GM23248 (cell line): ENCODE measurements at regions not wholly inside any gene's neighbourhood (a gene's known extent, or its start where the extent isn't known, plus 50 kb on each side); places are given as distances from the start of the nearest gene placed in this dataset.
A peak's percentile ranks its signal among the peaks of the same experiment; 100 is the strongest.

ENCODE experiments used
- DNase-seq: peaks from one replicate; pipeline ENCODE4 v3.0.0-alpha.2; 2015
- H2AFZ ChIP-seq: fragments of 200-600 bp; sonication (generic); 2 replicates; pipeline ENCODE4 v1.6.1; 2016; ENCODE audit warnings: antibody characterized with exemption
- H3F3A ChIP-seq: fragments of 200-600 bp; sonication (generic); 2 replicates; pipeline ENCODE4 v1.6.1; 2016; ENCODE audit warnings: mild to moderate bottlenecking, antibody characterized with exemption, mixed run types; ENCODE audit not compliant: insufficient read depth
- H3K27ac ChIP-seq: fragments of 200-600 bp; sonication (generic); 2 replicates; pipeline ENCODE4 v1.5.1; 2016; ENCODE audit warnings: mild to moderate bottlenecking
- H3K27me3 ChIP-seq: fragments of 200-600 bp; sonication (generic); replicated peaks from 2 replicates; pipeline ENCODE4 v1.6.1; 2016; ENCODE audit warnings: mild to moderate bottlenecking; ENCODE audit not compliant: insufficient read depth
- H3K36me3 ChIP-seq: fragments of 200-600 bp; sonication (generic); 2 replicates; pipeline ENCODE4 v1.6.1; 2016; ENCODE audit warnings: low read depth, mild to moderate bottlenecking
- H3K4me1 ChIP-seq: fragments of 200-600 bp; sonication (generic); 2 replicates; pipeline ENCODE4 v1.6.1; 2016; ENCODE audit warnings: mild to moderate bottlenecking; ENCODE audit not compliant: insufficient read depth
- H3K4me2 ChIP-seq: fragments of 200-600 bp; sonication (generic); one replicate; pipeline ENCODE4 v1.6.1; 2016; ENCODE audit warnings: mild to moderate bottlenecking; ENCODE audit not compliant: unreplicated experiment
- H3K4me3 ChIP-seq: fragments of 200-600 bp; sonication (generic); 2 replicates; pipeline ENCODE4 v1.5.1; 2016; ENCODE audit warnings: mild to moderate bottlenecking
- H3K79me2 ChIP-seq: fragments of 200-600 bp; sonication (generic); 2 replicates; pipeline ENCODE4 v1.6.1; 2016; ENCODE audit warnings: mild to moderate bottlenecking; ENCODE audit not compliant: insufficient read depth
- H3K9ac ChIP-seq: fragments of 200-600 bp; sonication (generic); 2 replicates; pipeline ENCODE4 v1.6.1; 2016; ENCODE audit warnings: mild to moderate bottlenecking
- H3K9me2 ChIP-seq: fragments of 200-600 bp; sonication (generic); 2 replicates; pipeline ENCODE4 v1.6.1; 2016; ENCODE audit warnings: mixed run types, mild to moderate bottlenecking, moderate library complexity; ENCODE audit not compliant: insufficient read depth
- H3K9me3 ChIP-seq: fragments of 200-600 bp; sonication (generic); one replicate; pipeline ENCODE4 v1.6.1; 2017; ENCODE audit warnings: low read depth
- H4K20me1 ChIP-seq: fragments of 200-600 bp; sonication (generic); 2 replicates; pipeline ENCODE4 v1.6.0; 2016; ENCODE audit not compliant: insufficient read depth
- EZH2 ChIP-seq: fragments of 200-600 bp; sonication (generic); IDR thresholded peaks from 2 replicates; pipeline ENCODE4 v1.6.1; 2018; ENCODE audit warnings: antibody characterized with exemption, mild to moderate bottlenecking; ENCODE audit not compliant: insufficient read depth, poor library complexity, severe bottlenecking
- EZH2phosphoT487 ChIP-seq: fragments of 200-600 bp; sonication (generic); IDR thresholded peaks from 2 replicates; pipeline ENCODE4 v1.6.1; 2018; ENCODE audit warnings: antibody characterized with exemption, moderate library complexity, mild to moderate bottlenecking, low read depth; ENCODE audit not compliant: insufficient read depth
- WGBS, 2 experiments: methylation state at CpG; one replicate each; pipeline ENCODE4 v1.1.6; 2015 to 2017; ENCODE audit warnings: low lambda C conversion rate in 2 of 2, low coverage in 1 of 2; ENCODE audit errors: missing lambda C conversion rate in 2 of 2; 5-methylcytosine and 5-hydroxymethylcytosine counted together
- in situ Hi-C: fragments of 300-500 bp; cut with MboI; formaldehyde crosslinking; loops from 2 replicates; pipeline ENCODE4 v1.15.0; 2020

DNA sequence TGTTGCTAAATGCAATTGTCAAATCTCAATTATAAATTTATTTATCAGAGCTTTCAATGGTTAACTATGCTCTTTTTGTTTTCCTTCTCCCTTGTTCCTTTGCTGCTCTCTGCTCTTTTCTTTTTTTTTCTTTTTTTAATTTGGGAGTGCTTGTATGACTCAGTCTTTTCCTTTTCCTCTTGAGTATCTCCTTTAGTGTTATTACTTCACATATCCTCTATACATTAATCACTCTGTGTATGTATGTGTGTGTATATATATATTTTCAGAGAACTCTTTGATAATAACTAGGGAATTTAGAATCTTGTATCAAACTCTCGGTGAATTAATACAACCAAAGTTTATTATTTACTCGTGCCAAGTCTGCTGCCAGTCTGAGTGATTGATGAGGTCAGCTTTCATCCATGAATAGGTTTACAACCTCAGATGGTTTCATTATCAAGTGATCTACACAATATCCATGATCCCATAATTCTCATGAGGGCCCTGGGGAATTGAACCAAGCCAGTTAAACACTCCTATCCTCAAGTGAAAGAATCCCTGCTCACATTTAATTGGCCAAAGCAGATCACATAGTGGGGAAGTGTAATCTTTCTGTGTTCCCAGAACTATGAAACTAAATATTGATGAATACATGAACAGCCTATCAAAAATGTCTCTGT lies 743.4 kb upstream of the CNTN5 start:
- Histone ChIP-seq H3K27me3 (no peaks in the 10 kb centered on the region), H3K4me3 (no peak overlapping the region), H4K20me1 (no peaks in the 10 kb centered on the region), H3K27ac (no peak overlapping the region), H2AFZ (no peak overlapping the region), H3K79me2 (no peaks in the 10 kb centered on the region), H3F3A (no peaks in the 10 kb centered on the region), H3K9ac (no peak overlapping the region), H3K4me1 (no peaks in the 10 kb centered on the region), H3K9me2 (no peaks in the 10 kb centered on the region), H3K4me2 (no peak overlapping the region), H3K9me3 (no peaks in the 10 kb centered on the region), H3K36me3 (no peaks in the 10 kb centered on the region)
- no peak for DNase-seq
- no peak for TF ChIP-seq EZH2
- TF ChIP-seq EZH2phosphoT487: no peak
- in situ Hi-C loops: no loop called here
- 11 to 24% methylated on average over 2 of the region's 2 CpGs for WGBS, 2 experiments

DNA sequence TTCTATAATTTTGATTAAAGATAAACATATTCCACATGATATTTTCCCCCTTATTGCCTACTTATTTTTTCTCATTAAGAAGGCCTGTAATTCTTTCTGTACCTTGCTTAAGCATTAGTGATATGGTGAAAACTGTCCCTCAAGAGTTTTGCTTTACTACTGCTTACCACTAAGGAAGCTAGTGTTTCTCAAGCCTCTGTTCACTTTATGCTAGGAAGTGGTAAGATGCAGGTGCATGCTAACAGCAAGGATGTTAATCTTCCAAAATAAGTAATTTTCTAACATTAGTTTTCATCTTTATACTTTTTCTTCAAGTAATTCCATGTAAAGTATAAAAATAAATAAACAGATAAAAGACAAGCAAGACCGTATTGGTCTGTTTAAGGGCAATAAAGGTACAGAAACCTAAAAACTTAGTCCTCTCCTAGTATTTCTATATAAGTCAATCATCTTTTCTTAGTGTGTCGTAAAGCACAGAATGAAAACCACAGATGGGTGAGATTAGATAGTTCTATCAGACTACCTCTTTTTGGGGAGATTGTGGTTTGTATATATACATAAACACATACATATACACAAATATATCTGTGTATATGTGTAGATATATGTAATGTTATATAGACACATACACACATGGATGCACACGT lies 731.0 kb upstream of the CNTN5 start:
- no peak overlapping the region for H3K27ac ChIP-seq
- no peak for DNase-seq
- no peaks in the 10 kb centered on the region for H3K9me2 ChIP-seq
- no peaks in the 10 kb centered on the region for H4K20me1 ChIP-seq
- TF ChIP-seq EZH2phosphoT487 (no peak), EZH2 (no peak)
- H3K9ac ChIP-seq: no peak overlapping the region
- no peaks in the 10 kb centered on the region for H3K36me3 ChIP-seq
- H3K79me2 ChIP-seq: no peaks in the 10 kb centered on the region
- 25 to 27% methylated on average over 3 of the region's 3 CpGs for WGBS, 2 experiments
- H3K4me2 ChIP-seq: no peak overlapping the region
- no peaks in the 10 kb centered on the region for H3F3A ChIP-seq
- no peak overlapping the region for H2AFZ ChIP-seq
- H3K4me3 ChIP-seq: no peak overlapping the region
- H3K27me3 ChIP-seq: no peaks in the 10 kb centered on the region
- H3K4me1 ChIP-seq: no peaks in the 10 kb centered on the region
- no peaks in the 10 kb centered on the region for H3K9me3 ChIP-seq
- in situ Hi-C loops: no loop called here

DNA sequence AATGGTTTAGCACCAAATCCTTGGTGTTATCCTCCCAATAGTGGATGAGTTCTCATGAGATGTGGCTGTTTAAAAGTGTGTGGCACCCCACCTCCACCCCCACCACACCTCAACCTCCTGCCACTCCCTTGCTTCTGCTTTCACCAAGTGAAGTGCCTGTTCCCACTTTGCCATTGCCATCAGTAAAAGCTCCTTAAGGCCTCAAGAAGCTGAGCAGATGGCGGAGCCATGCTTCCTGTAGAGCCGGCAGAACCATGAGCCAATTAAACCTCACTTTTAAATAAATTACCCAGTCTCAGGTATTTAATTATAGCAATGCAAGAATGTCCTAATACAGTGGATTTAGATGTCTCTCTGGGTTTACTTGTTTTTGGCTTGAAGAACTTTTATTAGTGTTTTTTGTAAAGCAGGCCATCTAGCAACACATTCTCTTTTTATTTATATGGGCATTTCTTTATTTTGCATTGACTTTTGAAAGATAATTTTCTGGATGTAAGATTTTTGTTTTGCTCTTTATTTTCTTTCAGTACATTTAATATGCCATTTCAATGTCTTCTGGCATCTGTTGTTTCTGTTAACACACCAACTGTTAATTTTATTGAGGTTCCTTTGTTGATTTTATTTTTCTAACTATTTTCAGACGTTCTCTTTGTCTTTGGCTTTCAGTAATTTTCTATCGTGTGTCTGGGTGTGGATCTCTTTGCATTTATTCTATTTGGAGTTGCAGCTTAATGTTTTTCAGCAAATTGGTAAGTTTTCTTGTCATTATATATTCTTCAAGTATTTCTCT lies 724.5 kb upstream of the CNTN5 start:
- no peak for TF ChIP-seq EZH2
- TF ChIP-seq EZH2phosphoT487: no peak
- in situ Hi-C loops: no loop called here
- no peaks in the 10 kb centered on the region for H4K20me1 ChIP-seq
- H3K9me3 ChIP-seq: no peaks in the 10 kb centered on the region
- H3K4me2 ChIP-seq: no peak overlapping the region
- H3K27ac ChIP-seq: no peak overlapping the region
- H3F3A ChIP-seq: no peaks in the 10 kb centered on the region
- 11 to 17% methylated on average over 4 of the region's 4 CpGs for WGBS, 2 experiments
- H3K4me3 ChIP-seq: no peak overlapping the region
- H3K9me2 ChIP-seq: no peaks in the 10 kb centered on the region
- no peak overlapping the region for H3K9ac ChIP-seq
- no peaks in the 10 kb centered on the region for H3K79me2 ChIP-seq
- H2AFZ ChIP-seq: no peak overlapping the region
- no peaks in the 10 kb centered on the region for H3K36me3 ChIP-seq
- DNase-seq: no peak
- no peaks in the 10 kb centered on the region for H3K4me1 ChIP-seq
- H3K27me3 ChIP-seq: no peaks in the 10 kb centered on the region

GRCh38 chr11:98300719-98301118 lies 720.0 kb upstream of the CNTN5 start:
- Histone ChIP-seq H3K36me3 (no peaks in the 10 kb centered on the region), H3K4me1 (no peaks in the 10 kb centered on the region), H3K79me2 (no peaks in the 10 kb centered on the region), H3K27ac (no peak overlapping the region), H3K9ac (no peak overlapping the region), H3K4me3 (no peak overlapping the region), H3K27me3 (no peaks in the 10 kb centered on the region), H3K9me3 (no peaks in the 10 kb centered on the region), H2AFZ (no peak overlapping the region), H3F3A (no peaks in the 10 kb centered on the region), H3K9me2 (no peaks in the 10 kb centered on the region), H3K4me2 (no peak overlapping the region), H4K20me1 (no peaks in the 10 kb centered on the region)
- peak; percentile 0 for DNase-seq
- TF ChIP-seq EZH2 (no peak), EZH2phosphoT487 (no peak)
- in situ Hi-C loops: no loop called here
- 12 to 16% methylated on average over 3 of the region's 3 CpGs for WGBS, 2 experiments
